Brain microvascular endothelial cell (primary cell): ENCODE measurements at regions not wholly inside any gene's neighbourhood (a gene's known extent, or its start where the extent isn't known, plus 50 kb on each side); places are given as distances from the start of the nearest gene placed in this dataset.

Experiments used
- DNase-seq: peaks from one replicate; pipeline ENCODE4 v3.0.0-alpha.2; 2020
- H3K27ac ChIP-seq: fragments of 250-450 bp; sonication (Bioruptor Pico); 2 replicates; pipeline ENCODE4 v1.5.1; 2020; ENCODE audit warnings: mild to moderate bottlenecking, moderate library complexity
- H3K27me3 ChIP-seq: fragments of 250-450 bp; sonication (Bioruptor Pico); replicated peaks from 2 replicates; pipeline ENCODE4 v1.5.1; 2020; ENCODE audit warnings: mild to moderate bottlenecking
- H3K36me3 ChIP-seq: fragments of 250-450 bp; sonication (Bioruptor Pico); replicated peaks from 2 replicates; pipeline ENCODE4 v1.5.1; 2020; ENCODE audit warnings: mild to moderate bottlenecking
- H3K4me3 ChIP-seq: 2 replicates; pipeline ENCODE4 v1.5.1; 2011; ENCODE audit warnings: low read depth, mild to moderate bottlenecking, control low read depth, low read length, moderate library complexity
- CTCF ChIP-seq: IDR thresholded peaks from 2 replicates; pipeline ENCODE4 v1.5.1; 2011; ENCODE audit warnings: low read depth, mild to moderate bottlenecking, moderate library complexity, low read length, control low read depth, inconsistent platforms; ENCODE audit errors: missing control alignments
- in situ Hi-C: cut with HindIII; loops from 2 replicates; pipeline ENCODE4 v1.10.0; 2017; ENCODE audit warnings: low sequenced_read_pairs, low pct_ligation_motif_present

- Histone ChIP-seq H3K36me3 (no peaks in the 10 kb centered on the region), H3K27ac (no peak overlapping the region), H3K27me3 (no peaks in the 10 kb centered on the region), H3K4me3 (no peak overlapping the region)
- DNase-seq, result no peak
- no peak for TF ChIP-seq CTCF
- in situ Hi-C loops, result no loop called here
These were observed 214.3 kb downstream of the LIG4 start for GRCh38 chr13:108000998-108001397.

- Histone ChIP-seq H3K27me3 (no peaks in the 10 kb centered on the region), H3K27ac (no peak overlapping the region), H3K4me3 (no peak overlapping the region), H3K36me3 (no peaks in the 10 kb centered on the region)
- no peak for DNase-seq
- in situ Hi-C loops, result no loop called here
- no peak for TF ChIP-seq CTCF
These were observed 215.6 kb downstream of the LIG4 start for GRCh38 chr13:107999751-108000150.

GRCh38 chr13:107994137-107994536, 221.2 kb downstream of the LIG4 start:
- no peak for DNase-seq
- in situ Hi-C loops, result no loop called here
- Histone ChIP-seq H3K27me3 (no peaks in the 10 kb centered on the region), H3K36me3 (no peaks in the 10 kb centered on the region), H3K4me3 (no peak overlapping the region), H3K27ac (no peak overlapping the region)
- TF ChIP-seq CTCF, result no peak

GRCh38 chr13:107993239-107993949, 221.9 kb downstream of the LIG4 start:
- in situ Hi-C loops, result no loop called here
- TF ChIP-seq CTCF, result no peak

GRCh38 chr13:107992542-107992941, 222.8 kb downstream of the LIG4 start:
- H3K36me3 ChIP-seq, result no peaks in the 10 kb centered on the region
- DNase-seq, result no peak
- no peak overlapping the region for H3K4me3 ChIP-seq
- H3K27me3 ChIP-seq, result no peaks in the 10 kb centered on the region
- in situ Hi-C loops, result no loop called here
- H3K27ac ChIP-seq, result no peak overlapping the region
- no peak for TF ChIP-seq CTCF

More at GRCh38 chr13:107993239-107993949, 221.9 kb downstream of the LIG4 start:
- Histone ChIP-seq H3K36me3 (no peaks in the 10 kb centered on the region), H3K4me3 (no peak overlapping the region), H3K27me3 (no peaks in the 10 kb centered on the region), H3K27ac (no peak overlapping the region)
- DNase-seq, result no peak

- Histone ChIP-seq H3K36me3 (no peaks in the 10 kb centered on the region), H3K27ac (no peak overlapping the region), H3K27me3 (no peaks in the 10 kb centered on the region), H3K4me3 (no peak overlapping the region)
- in situ Hi-C loops, result no loop called here
- no peak for TF ChIP-seq CTCF
- DNase-seq, result no peak
These were observed 238.2 kb downstream of the LIG4 start for GRCh38 chr13:107977071-107977574.
